Endodermal cell (in vitro differentiated cells): ENCODE measurements at regions not wholly inside any gene's neighbourhood (a gene's known extent, or its start where the extent isn't known, plus 50 kb on each side); places are given as distances from the start of the nearest gene placed in this dataset.
"Not testable (repeated sequence)": the region's sequence is repeated elsewhere in the genome, so short reads cannot be mapped to it uniquely, and the experiment has no call there.

ENCODE experiments used
- DNase-seq: peaks from one replicate; pipeline ENCODE4 v3.0.0-alpha.2; 2017
- H3K27ac ChIP-seq: 2 replicates; pipeline ENCODE4 v1.5.1; 2013; ENCODE audit warnings: mild to moderate bottlenecking, low read depth, low read length, moderate library complexity
- H3K27me3 ChIP-seq: 2 replicates; pipeline ENCODE4 v1.6.1; 2013; ENCODE audit warnings: mild to moderate bottlenecking, low read length, moderate library complexity; ENCODE audit not compliant: insufficient read depth, control insufficient read depth, poor library complexity, severe bottlenecking
- H3K36me3 ChIP-seq: 2 replicates; pipeline ENCODE4 v1.7.0; 2013; ENCODE audit warnings: mild to moderate bottlenecking, low read length, moderate library complexity; ENCODE audit not compliant: control insufficient read depth, insufficient read depth
- H3K4me1 ChIP-seq: one replicate; pipeline ENCODE4 v1.7.0; 2013; ENCODE audit warnings: low read length; ENCODE audit not compliant: control insufficient read depth, insufficient read depth
- H3K4me3 ChIP-seq: 2 replicates; pipeline ENCODE4 v1.5.1; 2013; ENCODE audit warnings: mild to moderate bottlenecking, low read length, moderate library complexity
- H3K9ac ChIP-seq: 2 replicates; pipeline ENCODE4 v1.6.1; 2013; ENCODE audit warnings: mild to moderate bottlenecking, low read length, moderate library complexity; ENCODE audit not compliant: poor library complexity, severe bottlenecking; ENCODE audit errors: extremely low read depth
- H3K9me3 ChIP-seq: 2 replicates; pipeline ENCODE4 v1.6.1; 2013; ENCODE audit warnings: mild to moderate bottlenecking, low read length, moderate library complexity; ENCODE audit not compliant: control insufficient read depth
- H3K27ac Mint-ChIP-seq: 2 replicates; pipeline ENCODE4 v1.8.0; 2020; ENCODE audit warnings: mixed read lengths
- H3K27me3 Mint-ChIP-seq: 2 replicates; pipeline ENCODE4 v1.8.0; 2021; ENCODE audit warnings: mild to moderate bottlenecking, mixed read lengths; ENCODE audit not compliant: insufficient read depth
- H3K36me3 Mint-ChIP-seq: 2 replicates; pipeline ENCODE4 v1.8.0; 2020; ENCODE audit warnings: low read depth, mixed read lengths
- H3K4me1 Mint-ChIP-seq: 2 replicates; pipeline ENCODE4 v1.8.0; 2020; ENCODE audit warnings: mixed read lengths
- H3K4me3 Mint-ChIP-seq: 2 replicates; pipeline ENCODE4 v1.8.0; 2020; ENCODE audit warnings: mild to moderate bottlenecking, moderate library complexity, mixed read lengths
- H3K9me3 Mint-ChIP-seq: 2 replicates; pipeline ENCODE4 v1.8.0; 2020; ENCODE audit warnings: mild to moderate bottlenecking, mixed read lengths
- CTCF ChIP-seq: fragments of 200-600 bp; sonication (generic); conservative IDR thresholded peaks from 2 replicates; pipeline ENCODE4 v1.5.0; 2021; ENCODE audit warnings: antibody characterized with exemption, mild to moderate bottlenecking
- WGBS, 2 experiments: methylation state at CpG; one replicate each; pipeline versions ENCODE4 v1.1.5 to v1.1.7; 2013; ENCODE audit warnings: missing lambda C conversion rate in 2 of 2, mixed read lengths in 1 of 2; ENCODE audit not compliant: insufficient coverage in 1 of 2, insufficient read length in 1 of 2; 5-methylcytosine and 5-hydroxymethylcytosine counted together

DNA sequence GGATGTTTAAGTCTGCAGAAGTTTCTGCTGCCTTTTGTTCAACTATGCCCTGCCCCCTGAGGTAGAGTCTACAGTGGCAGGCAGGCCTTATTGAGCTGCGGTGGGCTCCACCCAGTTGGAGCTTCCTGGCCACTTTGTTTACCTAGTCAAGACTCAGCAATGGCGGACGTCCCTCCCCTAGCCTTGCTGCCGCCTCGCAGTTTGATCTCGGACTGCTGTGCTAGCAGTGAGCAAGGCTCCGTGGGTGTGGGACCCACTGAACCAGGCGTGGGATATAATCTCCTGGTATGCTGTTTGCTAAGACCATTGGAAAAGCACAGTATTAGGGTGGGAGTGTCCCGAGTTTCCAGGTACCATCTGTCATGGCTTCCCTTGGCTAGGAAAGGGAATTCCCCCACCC lies 79.4 kb upstream of the RPS6KA6 start:
- not testable (repeated sequence) for H3K4me3 Mint-ChIP-seq, H3K27me3 Mint-ChIP-seq, H3K27ac ChIP-seq, H3K9ac ChIP-seq, H3K36me3 Mint-ChIP-seq, H3K27me3 ChIP-seq, H3K9me3 ChIP-seq, H3K36me3 ChIP-seq, H3K4me3 ChIP-seq, H3K4me1 ChIP-seq, H3K4me1 Mint-ChIP-seq, DNase-seq, H3K27ac Mint-ChIP-seq
- H3K9me3 Mint-ChIP-seq: peaks cover 66% of the 10 kb centered on the region
- WGBS, 2 experiments: 86% methylated on average over 9 of the region's 9 CpGs; no CpG with 5 or more reads in 1 of the 2 experiments

- Histone ChIP-seq H3K36me3 (no peaks in the 10 kb centered on the region), H3K4me1 (no peaks in the 10 kb centered on the region), H3K9ac (no peak overlapping the region), H3K27ac (no peak overlapping the region), H3K9me3 (no peaks in the 10 kb centered on the region), H3K27me3 (no peaks in the 10 kb centered on the region), H3K4me3 (no peak overlapping the region)
- DNase-seq: no peak
- Mint-ChIP-seq H3K9me3 (peaks cover 29% of the 10 kb centered on the region), H3K36me3 (no peaks in the 10 kb centered on the region), H3K27ac (no peak overlapping the region), H3K27me3 (no peaks in the 10 kb centered on the region), H3K4me3 (no peak overlapping the region), H3K4me1 (peaks cover 2% of the 10 kb centered on the region)
- TF ChIP-seq CTCF: no peak
These were observed 71.9 kb upstream of the RPS6KA6 start for GRCh38 chrX:84259868-84260267.

GRCh38 chrX:84258708-84259107 lies 70.7 kb upstream of the RPS6KA6 start:
- WGBS, 2 experiments: 80% methylated on average over 1 of the region's 1 CpG; no CpG with 5 or more reads in 1 of the 2 experiments
- no peaks in the 10 kb centered on the region for H3K27me3 Mint-ChIP-seq
- H3K4me3 Mint-ChIP-seq: no peak overlapping the region
- Histone ChIP-seq H3K4me3 (no peak overlapping the region), H3K27ac (no peak overlapping the region), H3K36me3 (no peaks in the 10 kb centered on the region), H3K4me1 (no peaks in the 10 kb centered on the region), H3K9me3 (no peaks in the 10 kb centered on the region), H3K9ac (no peak overlapping the region), H3K27me3 (no peaks in the 10 kb centered on the region)
- peaks cover 2% of the 10 kb centered on the region for H3K4me1 Mint-ChIP-seq
- no peak for DNase-seq
- TF ChIP-seq CTCF: no peak
- H3K36me3 Mint-ChIP-seq: no peaks in the 10 kb centered on the region
- peaks cover 22% of the 10 kb centered on the region for H3K9me3 Mint-ChIP-seq
- no peak overlapping the region for H3K27ac Mint-ChIP-seq

DNA sequence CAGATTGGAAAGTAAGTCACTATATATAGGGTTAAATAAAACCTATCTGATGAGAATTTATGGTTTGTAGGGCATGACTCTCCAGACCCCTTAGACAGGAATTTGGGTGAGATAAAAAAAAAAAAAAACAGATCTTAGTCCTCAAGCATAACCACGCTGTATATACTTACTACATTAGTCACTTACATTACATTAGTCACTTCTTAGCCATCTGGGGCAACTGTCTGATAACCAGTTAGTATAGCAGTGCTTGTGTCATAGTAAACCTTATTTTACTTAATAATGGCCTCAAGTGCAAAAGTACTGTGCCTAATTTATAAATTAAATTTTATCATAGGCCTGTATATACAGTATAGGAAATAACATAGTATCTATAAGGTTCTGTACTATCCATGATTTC lies 60.2 kb upstream of the RPS6KA6 start:
- no peaks in the 10 kb centered on the region for H3K36me3 ChIP-seq
- H3K9me3 ChIP-seq: no peaks in the 10 kb centered on the region
- Mint-ChIP-seq H3K4me3 (no peak overlapping the region), H3K36me3 (no peaks in the 10 kb centered on the region), H3K4me1 (peaks cover 15% of the 10 kb centered on the region), H3K27ac (no peak overlapping the region), H3K9me3 (peaks cover 27% of the 10 kb centered on the region), H3K27me3 (no peaks in the 10 kb centered on the region)
- DNase-seq: no peak
- no peaks in the 10 kb centered on the region for H3K27me3 ChIP-seq
- H3K27ac ChIP-seq: no peak overlapping the region
- no peak overlapping the region for H3K4me3 ChIP-seq
- H3K9ac ChIP-seq: no peak overlapping the region
- no peak for TF ChIP-seq CTCF
- no peaks in the 10 kb centered on the region for H3K4me1 ChIP-seq
- WGBS, 2 experiments: no CpG with 5 or more reads among the region's 1 CpG
